ENCODE measurements at regions not wholly inside any gene's neighbourhood (a gene's known extent, or its start where the extent isn't known, plus 50 kb on each side); places are given as distances from the start of the nearest gene placed in this dataset.
A peak's percentile ranks its signal among the peaks of the same experiment; 100 is the strongest.
"Not testable (repeated sequence)": the region's sequence is repeated elsewhere in the genome, so short reads cannot be mapped to it uniquely, and the experiment has no call there.

GRCh38 chr15:62681939-62682896 lies 360.3 kb upstream of the TPM1 start:
- intact Hi-C loops (cut with micrococcal nuclease) = no loop called here
- no peaks in the 10 kb centered on the region for H3K27me3 Mint-ChIP-seq

GRCh38 chr15:62683192-62683591 lies 359.4 kb upstream of the TPM1 start:
- H3K27ac Mint-ChIP-seq; H3K9me3 Mint-ChIP-seq; H3K4me3 Mint-ChIP-seq; H3K27me3 Mint-ChIP-seq; H3K4me1 Mint-ChIP-seq (ENCODE audit: low read depth); H3K36me3 Mint-ChIP-seq (ENCODE audit: low read depth); intact Hi-C loops (cut with micrococcal nuclease): not testable (repeated sequence)

More at GRCh38 chr15:62681939-62682896, 360.3 kb upstream of the TPM1 start:
- Mint-ChIP-seq H3K4me1 (ENCODE audit: low read depth) (peaks cover 5% of the 10 kb centered on the region), H3K9me3 (peaks cover 7% of the 10 kb centered on the region), H3K4me3 (no peak overlapping the region), H3K36me3 (ENCODE audit: low read depth) (peaks cover 7% of the 10 kb centered on the region), H3K27ac (no peak overlapping the region)

GRCh38 chr15:62684123-62684808 lies 358.3 kb upstream of the TPM1 start:
- Mint-ChIP-seq H3K36me3 (ENCODE audit: low read depth) (peaks cover 7% of the 10 kb centered on the region), H3K4me1 (ENCODE audit: low read depth) (peaks cover 11% of the 10 kb centered on the region), H3K27me3 (no peaks in the 10 kb centered on the region), H3K9me3 (peaks cover 7% of the 10 kb centered on the region), H3K27ac (no peak overlapping the region), H3K4me3 (no peak overlapping the region)
- intact Hi-C loops (cut with micrococcal nuclease) = no loop called here

- H3K27ac Mint-ChIP-seq = peak overlapping the region; percentile 59
- no peaks in the 10 kb centered on the region for H3K27me3 Mint-ChIP-seq
- peaks cover 26% of the 10 kb centered on the region for H3K36me3 Mint-ChIP-seq (ENCODE audit: low read depth)
- H3K4me3 Mint-ChIP-seq = no peak overlapping the region
- intact Hi-C loops (cut with micrococcal nuclease) = loop anchor here (10.0 kb wide), 1 partner anchor 296 kb away; the partner anchor contains the start of gene TLN2
- peaks cover 28% of the 10 kb centered on the region for H3K4me1 Mint-ChIP-seq (ENCODE audit: low read depth)
- H3K9me3 Mint-ChIP-seq = no peaks in the 10 kb centered on the region
Observed at GRCh38 chr15:62691008-62691407, 351.5 kb upstream of the TPM1 start.

- intact Hi-C loops (cut with micrococcal nuclease) = loop anchor here (10.0 kb wide), 1 partner anchor 303 kb away; the partner anchor contains the start of gene TLN2
- H3K4me3 Mint-ChIP-seq = no peak overlapping the region
- no peaks in the 10 kb centered on the region for H3K9me3 Mint-ChIP-seq
- no peak overlapping the region for H3K27ac Mint-ChIP-seq
- peaks cover 4% of the 10 kb centered on the region for H3K4me1 Mint-ChIP-seq (ENCODE audit: low read depth)
- peaks cover 68% of the 10 kb centered on the region for H3K36me3 Mint-ChIP-seq (ENCODE audit: low read depth)
- H3K27me3 Mint-ChIP-seq = no peaks in the 10 kb centered on the region
Observed at GRCh38 chr15:62697636-62698035, 344.9 kb upstream of the TPM1 start.

- H3K4me3 Mint-ChIP-seq = no peak overlapping the region
- peaks cover 78% of the 10 kb centered on the region for H3K36me3 Mint-ChIP-seq (ENCODE audit: low read depth)
- peaks cover 4% of the 10 kb centered on the region for H3K4me1 Mint-ChIP-seq (ENCODE audit: low read depth)
- no peaks in the 10 kb centered on the region for H3K27me3 Mint-ChIP-seq
- intact Hi-C loops (cut with micrococcal nuclease) = loop anchor here (10.0 kb wide), 1 partner anchor 304 kb away; the partner anchor contains the start of gene TLN2
- H3K9me3 Mint-ChIP-seq = no peaks in the 10 kb centered on the region
- no peak overlapping the region for H3K27ac Mint-ChIP-seq
Observed at GRCh38 chr15:62698646-62699045, 343.9 kb upstream of the TPM1 start.

GRCh38 chr15:62706317-62706716 lies 336.2 kb upstream of the TPM1 start:
- no peaks in the 10 kb centered on the region for H3K9me3 Mint-ChIP-seq
- no peak overlapping the region for H3K27ac Mint-ChIP-seq
- H3K4me1 Mint-ChIP-seq (ENCODE audit: low read depth) = no peaks in the 10 kb centered on the region
- H3K27me3 Mint-ChIP-seq = no peaks in the 10 kb centered on the region
- H3K4me3 Mint-ChIP-seq = no peak overlapping the region
- H3K36me3 Mint-ChIP-seq (ENCODE audit: low read depth) = peaks cover 33% of the 10 kb centered on the region
- intact Hi-C loops (cut with micrococcal nuclease) = no loop called here

GRCh38 chr15:62708470-62708869 lies 334.1 kb upstream of the TPM1 start:
- no peaks in the 10 kb centered on the region for H3K27me3 Mint-ChIP-seq
- intact Hi-C loops (cut with micrococcal nuclease) = no loop called here
- H3K27ac Mint-ChIP-seq = no peak overlapping the region
- peaks cover 25% of the 10 kb centered on the region for H3K36me3 Mint-ChIP-seq (ENCODE audit: low read depth)
- H3K4me3 Mint-ChIP-seq = no peak overlapping the region
- H3K9me3 Mint-ChIP-seq = no peaks in the 10 kb centered on the region
- no peaks in the 10 kb centered on the region for H3K4me1 Mint-ChIP-seq (ENCODE audit: low read depth)

- intact Hi-C loops (cut with micrococcal nuclease) = no loop called here
- Mint-ChIP-seq H3K4me3 (no peak overlapping the region), H3K9me3 (no peaks in the 10 kb centered on the region), H3K4me1 (ENCODE audit: low read depth) (no peaks in the 10 kb centered on the region), H3K27me3 (no peaks in the 10 kb centered on the region), H3K27ac (no peak overlapping the region), H3K36me3 (ENCODE audit: low read depth) (peaks cover 23% of the 10 kb centered on the region)
Observed at GRCh38 chr15:62709261-62709660, 333.3 kb upstream of the TPM1 start.

GRCh38 chr15:62711691-62712454 lies 330.7 kb upstream of the TPM1 start:
- no peak overlapping the region for H3K27ac Mint-ChIP-seq
- peaks cover 34% of the 10 kb centered on the region for H3K36me3 Mint-ChIP-seq (ENCODE audit: low read depth)
- H3K9me3 Mint-ChIP-seq = no peaks in the 10 kb centered on the region
- no peak overlapping the region for H3K4me3 Mint-ChIP-seq
- intact Hi-C loops (cut with micrococcal nuclease) = no loop called here
- H3K27me3 Mint-ChIP-seq = no peaks in the 10 kb centered on the region
- no peaks in the 10 kb centered on the region for H3K4me1 Mint-ChIP-seq (ENCODE audit: low read depth)

- no peaks in the 10 kb centered on the region for H3K9me3 Mint-ChIP-seq
- H3K4me3 Mint-ChIP-seq = no peak overlapping the region
- peaks cover 34% of the 10 kb centered on the region for H3K36me3 Mint-ChIP-seq (ENCODE audit: low read depth)
- H3K4me1 Mint-ChIP-seq (ENCODE audit: low read depth) = no peaks in the 10 kb centered on the region
- intact Hi-C loops (cut with micrococcal nuclease) = no loop called here
- no peak overlapping the region for H3K27ac Mint-ChIP-seq
- no peaks in the 10 kb centered on the region for H3K27me3 Mint-ChIP-seq
Observed at GRCh38 chr15:62712455-62712839, 330.1 kb upstream of the TPM1 start.

GRCh38 chr15:62715946-62716345 lies 326.6 kb upstream of the TPM1 start:
- Mint-ChIP-seq H3K9me3 (no peaks in the 10 kb centered on the region), H3K27ac (no peak overlapping the region), H3K4me1 (ENCODE audit: low read depth) (no peaks in the 10 kb centered on the region), H3K4me3 (no peak overlapping the region), H3K36me3 (ENCODE audit: low read depth) (peaks cover 54% of the 10 kb centered on the region), H3K27me3 (no peaks in the 10 kb centered on the region)
- intact Hi-C loops (cut with micrococcal nuclease) = no loop called here

- H3K4me1 Mint-ChIP-seq (ENCODE audit: low read depth) = no peaks in the 10 kb centered on the region
- H3K9me3 Mint-ChIP-seq = no peaks in the 10 kb centered on the region
- H3K27ac Mint-ChIP-seq = no peak overlapping the region
- no peak overlapping the region for H3K4me3 Mint-ChIP-seq
- H3K36me3 Mint-ChIP-seq (ENCODE audit: low read depth) = peaks cover 45% of the 10 kb centered on the region
- intact Hi-C loops (cut with micrococcal nuclease) = no loop called here
- H3K27me3 Mint-ChIP-seq = no peaks in the 10 kb centered on the region
Observed at GRCh38 chr15:62717496-62717895, 325.1 kb upstream of the TPM1 start.

- intact Hi-C loops (cut with micrococcal nuclease) = no loop called here
- H3K27me3 Mint-ChIP-seq = no peaks in the 10 kb centered on the region
- H3K9me3 Mint-ChIP-seq = no peaks in the 10 kb centered on the region
- H3K27ac Mint-ChIP-seq = no peak overlapping the region
- H3K4me3 Mint-ChIP-seq = no peak overlapping the region
- H3K36me3 Mint-ChIP-seq (ENCODE audit: low read depth) = peaks cover 46% of the 10 kb centered on the region
- H3K4me1 Mint-ChIP-seq (ENCODE audit: low read depth) = no peaks in the 10 kb centered on the region
Observed at GRCh38 chr15:62719316-62719715, 323.2 kb upstream of the TPM1 start.
